Psoas muscle (tissue), 7 donors: ENCODE measurements at regions not wholly inside any gene's neighbourhood (a gene's known extent, or its start where the extent isn't known, plus 50 kb on each side); places are given as distances from the start of the nearest gene placed in this dataset.
"Not testable (repeated sequence)": the region's sequence is repeated elsewhere in the genome, so short reads cannot be mapped to it uniquely, and the experiment has no call there.

ENCODE experiments used
- ATAC-seq, 4 donors: fragments of 200-7000 bp; cut with Tn5 transposase; one replicate each; pipeline ENCODE4 v1.9.1; 2020; ENCODE audit warnings: moderate library complexity in 3 of 4, mild to moderate bottlenecking in 2 of 4
- DNase-seq, 2 donors: peaks; one replicate each; pipeline ENCODE4 v3.0.0-alpha.2; 2020
- H3K27ac ChIP-seq: fragments of 200-600 bp; one replicate; pipeline ENCODE4 v1.8.0; 2022
- H3K27me3 ChIP-seq, 3 donors: fragments of 200-600 bp in 1 of 3; one replicate each; pipeline versions ENCODE4 v1.6.1 to v1.8.0; 2013 to 2022; ENCODE audit warnings: low read length in 2 of 3, mild to moderate bottlenecking in 2 of 3, moderate library complexity in 1 of 3; ENCODE audit not compliant: insufficient read depth in 3 of 3
- H3K36me3 ChIP-seq, 2 donors: fragments of 200-600 bp in 1 of 2; one replicate each; pipeline versions ENCODE4 v1.6.1 to v1.8.0; 2013 to 2022; ENCODE audit warnings: low read depth in 1 of 2, mild to moderate bottlenecking in 1 of 2, moderate library complexity in 1 of 2; ENCODE audit not compliant: insufficient read depth in 1 of 2
- H3K4me1 ChIP-seq: fragments of 200-600 bp; one replicate; pipeline ENCODE4 v1.8.0; 2022
- H3K4me3 ChIP-seq: fragments of 200-600 bp; one replicate; pipeline ENCODE4 v1.8.0; 2022; ENCODE audit warnings: mild to moderate bottlenecking
- H3K9me3 ChIP-seq: fragments of 200-600 bp; one replicate; pipeline ENCODE4 v1.8.0; 2022
- WGBS, 3 donors: extraction: QIAGEN DNeasy Blood & Tissue Kit; methylation state at CpG; one replicate each; pipeline versions ENCODE4 v1.1.6 to v1.1.7; 2013; 5-methylcytosine and 5-hydroxymethylcytosine counted together
- intact Hi-C, 2 donors: fragments of 100-400 bp; cut with DNase I; formaldehyde crosslinking; loops; one replicate each; pipeline versions ENCODE4 v1.11.0 to v1.14.2; 2022
- TF ChIP-seq, protein P1 (sequence below): fragments of 200-600 bp; IDR thresholded peaks from one replicate; pipeline ENCODE4 v1.8.0; 2022; ENCODE audit warnings: antibody characterized with exemption
- donor health status: healthy with polysubstance abuse.
- donor health status: DM: no; HTN: no; CAD: no; lungs with moderate emphysema.
- donor health status: Bipolar disorder and iron deficiency.
- donor health status: healthy.
- donor health status: DM: yes; HTN: yes; CAD: no.
- donor health status: DM: no; HTN: no; CAD: no.
- donor health status: DM: yes; HTN: yes; CAD: no.

- intact Hi-C loops, result no loop called here
- no peaks in the 10 kb centered on the region for H3K27me3 ChIP-seq
- H3K9me3 ChIP-seq, result no peaks in the 10 kb centered on the region
- no peak for ATAC-seq
- TF ChIP-seq, protein P1, sequence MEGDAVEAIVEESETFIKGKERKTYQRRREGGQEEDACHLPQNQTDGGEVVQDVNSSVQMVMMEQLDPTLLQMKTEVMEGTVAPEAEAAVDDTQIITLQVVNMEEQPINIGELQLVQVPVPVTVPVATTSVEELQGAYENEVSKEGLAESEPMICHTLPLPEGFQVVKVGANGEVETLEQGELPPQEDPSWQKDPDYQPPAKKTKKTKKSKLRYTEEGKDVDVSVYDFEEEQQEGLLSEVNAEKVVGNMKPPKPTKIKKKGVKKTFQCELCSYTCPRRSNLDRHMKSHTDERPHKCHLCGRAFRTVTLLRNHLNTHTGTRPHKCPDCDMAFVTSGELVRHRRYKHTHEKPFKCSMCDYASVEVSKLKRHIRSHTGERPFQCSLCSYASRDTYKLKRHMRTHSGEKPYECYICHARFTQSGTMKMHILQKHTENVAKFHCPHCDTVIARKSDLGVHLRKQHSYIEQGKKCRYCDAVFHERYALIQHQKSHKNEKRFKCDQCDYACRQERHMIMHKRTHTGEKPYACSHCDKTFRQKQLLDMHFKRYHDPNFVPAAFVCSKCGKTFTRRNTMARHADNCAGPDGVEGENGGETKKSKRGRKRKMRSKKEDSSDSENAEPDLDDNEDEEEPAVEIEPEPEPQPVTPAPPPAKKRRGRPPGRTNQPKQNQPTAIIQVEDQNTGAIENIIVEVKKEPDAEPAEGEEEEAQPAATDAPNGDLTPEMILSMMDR, result no peak
- no peak overlapping the region for H3K27ac ChIP-seq
- no peak for DNase-seq
- H3K36me3 ChIP-seq, result no peaks in the 10 kb centered on the region
- WGBS, 3 donors, result 89 to 98% (median 94%) methylated on average over 4 of the region's 4 CpGs
- H3K4me3 ChIP-seq, result no peak overlapping the region
- H3K4me1 ChIP-seq, result no peaks in the 10 kb centered on the region
Measured at GRCh38 chr2:175595139-175595538, 406.9 kb downstream of the LNPK start.

GRCh38 chr2:175593686-175594525, 408.2 kb downstream of the LNPK start:
- 77 to 83% (median 79%) methylated on average over 30 to 31 of the region's 32 CpGs for WGBS, 3 donors
- H3K27me3 ChIP-seq, ATAC-seq, H3K9me3 ChIP-seq, H3K27ac ChIP-seq, H3K36me3 ChIP-seq, H3K4me3 ChIP-seq, intact Hi-C loops, DNase-seq, H3K4me1 ChIP-seq: not testable (repeated sequence)

GRCh38 chr2:175588213-175588612, 406.7 kb upstream of the ATP5MC3 start:
- H3K36me3 ChIP-seq, H3K4me3 ChIP-seq, DNase-seq, H3K9me3 ChIP-seq, H3K4me1 ChIP-seq, ATAC-seq, H3K27me3 ChIP-seq, H3K27ac ChIP-seq, intact Hi-C loops: not testable (repeated sequence)
- 75 to 100% (median 83%) methylated on average over 1 of the region's 1 CpG for WGBS, 3 donors

- no peaks in the 10 kb centered on the region for H3K4me1 ChIP-seq
- H3K36me3 ChIP-seq, result no peaks in the 10 kb centered on the region
- no peak overlapping the region for H3K4me3 ChIP-seq
- ATAC-seq, result no peak
- no peak overlapping the region for H3K27ac ChIP-seq
- TF ChIP-seq, protein P1, result no peak
- WGBS, 3 donors, result 89 to 97% (median 97%) methylated on average over 1 of the region's 1 CpG
- H3K9me3 ChIP-seq, result no peaks in the 10 kb centered on the region
- intact Hi-C loops, result no loop called here
- no peaks in the 10 kb centered on the region for H3K27me3 ChIP-seq
- no peak for DNase-seq
Measured at GRCh38 chr2:175585496-175585895, 404.0 kb upstream of the ATP5MC3 start.

DNA sequence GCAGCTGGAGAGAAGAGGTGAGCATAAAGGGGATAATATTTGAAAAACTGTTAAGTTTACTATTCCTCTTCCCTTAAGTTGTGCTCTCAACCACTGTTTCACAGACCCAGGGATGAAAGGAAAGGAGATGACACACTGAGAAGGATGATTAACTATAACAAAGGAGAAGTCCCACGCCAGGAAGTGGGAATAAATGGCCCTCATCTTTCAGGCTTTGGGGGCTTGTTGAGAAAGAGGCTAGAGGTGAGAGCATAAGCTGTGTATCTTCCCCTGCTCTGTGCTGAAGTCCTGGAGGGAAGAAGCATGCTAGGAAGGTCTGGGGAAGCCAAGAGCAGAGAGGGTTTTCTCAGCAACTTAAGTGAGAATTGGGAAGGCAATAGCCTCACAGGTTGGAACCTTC, 399.1 kb upstream of the ATP5MC3 start:
- no peaks in the 10 kb centered on the region for H3K4me1 ChIP-seq
- H3K27me3 ChIP-seq, result no peaks in the 10 kb centered on the region
- no peaks in the 10 kb centered on the region for H3K36me3 ChIP-seq
- H3K27ac ChIP-seq, result no peak overlapping the region
- 78 to 88% (median 86%) methylated on average over 1 of the region's 1 CpG for WGBS, 3 donors
- ATAC-seq (no peak), DNase-seq (no peak)
- intact Hi-C loops, result no loop called here
- H3K4me3 ChIP-seq, result no peak overlapping the region
- TF ChIP-seq, protein P1, result no peak
- H3K9me3 ChIP-seq, result no peaks in the 10 kb centered on the region
